Right lobe of liver (tissue), 4 donors: ENCODE measurements at regions not wholly inside any gene's neighbourhood (a gene's known extent, or its start where the extent isn't known, plus 50 kb on each side); places are given as distances from the start of the nearest gene placed in this dataset.

Experiments used
- POLR2A ChIP-seq: fragments of 450-650 bp; IDR thresholded peaks from one replicate; pipeline ENCODE4 v1.6.1; 2017; ENCODE audit warnings: antibody characterized with exemption, mild to moderate bottlenecking
- TF ChIP-seq, protein P1 (sequence below), 4 donors: fragments of 200-600 bp in 3 of 4; fragments of 450-650 bp in 1 of 4; IDR thresholded peaks; one replicate each; pipeline versions ENCODE4 v1.5.1 to v1.8.0; 2016 to 2022; ENCODE audit warnings: antibody characterized with exemption in 4 of 4, mild to moderate bottlenecking in 2 of 4
- donor health status: DM: no; HTN: no; CAD: no.
- donor health status: DM: no; HTN: no; CAD: no.
- donor health status: DM: no; HTN: yes; CAD: no.

DNA sequence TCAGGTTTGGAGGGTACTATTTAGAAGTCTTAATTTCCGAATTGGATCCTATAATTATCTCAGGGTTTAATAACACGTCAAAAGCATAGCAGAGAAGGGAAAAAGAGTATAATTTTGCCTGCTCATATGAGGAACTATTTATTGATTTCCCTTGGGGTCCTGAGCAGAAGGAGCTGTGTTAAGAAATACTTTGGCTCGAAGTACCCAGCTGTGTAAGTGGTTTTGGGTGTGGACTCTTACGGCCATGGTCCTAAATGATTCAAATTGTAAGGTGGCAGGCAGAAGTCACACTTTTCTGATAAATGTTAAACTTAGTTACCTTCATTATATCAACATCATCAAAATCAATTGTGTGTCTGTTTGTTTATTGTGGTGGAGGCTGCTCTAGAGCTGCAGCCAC lies 190.4 kb downstream of the MTRR start:
- TF ChIP-seq, protein P1, sequence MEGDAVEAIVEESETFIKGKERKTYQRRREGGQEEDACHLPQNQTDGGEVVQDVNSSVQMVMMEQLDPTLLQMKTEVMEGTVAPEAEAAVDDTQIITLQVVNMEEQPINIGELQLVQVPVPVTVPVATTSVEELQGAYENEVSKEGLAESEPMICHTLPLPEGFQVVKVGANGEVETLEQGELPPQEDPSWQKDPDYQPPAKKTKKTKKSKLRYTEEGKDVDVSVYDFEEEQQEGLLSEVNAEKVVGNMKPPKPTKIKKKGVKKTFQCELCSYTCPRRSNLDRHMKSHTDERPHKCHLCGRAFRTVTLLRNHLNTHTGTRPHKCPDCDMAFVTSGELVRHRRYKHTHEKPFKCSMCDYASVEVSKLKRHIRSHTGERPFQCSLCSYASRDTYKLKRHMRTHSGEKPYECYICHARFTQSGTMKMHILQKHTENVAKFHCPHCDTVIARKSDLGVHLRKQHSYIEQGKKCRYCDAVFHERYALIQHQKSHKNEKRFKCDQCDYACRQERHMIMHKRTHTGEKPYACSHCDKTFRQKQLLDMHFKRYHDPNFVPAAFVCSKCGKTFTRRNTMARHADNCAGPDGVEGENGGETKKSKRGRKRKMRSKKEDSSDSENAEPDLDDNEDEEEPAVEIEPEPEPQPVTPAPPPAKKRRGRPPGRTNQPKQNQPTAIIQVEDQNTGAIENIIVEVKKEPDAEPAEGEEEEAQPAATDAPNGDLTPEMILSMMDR (IDR thresholded peaks at IDR 0.05): no peak
- no peak for TF ChIP-seq POLR2A
